ENCODE measurements at regions not wholly inside any gene's neighbourhood (a gene's known extent, or its start where the extent isn't known, plus 50 kb on each side); places are given as distances from the start of the nearest gene placed in this dataset.

GRCh38 chr11:131199015-131199280, 171.5 kb upstream of the NTM start:
- H2AFZ ChIP-seq: no peak overlapping the region
- TF ChIP-seq EZH2 (IDR thresholded peaks at IDR 0.05; ENCODE audit: borderline replicate concordance) (no peak), CTCF (IDR thresholded peaks at IDR 0.05; ENCODE audit: poor library complexity) (no peak), EZH2phosphoT487 (IDR thresholded peaks at IDR 0.05; ENCODE audit: low read depth, severe bottlenecking, unreplicated experiment) (no peak)
- no peak for DNase-seq (ENCODE audit: low spot score)
- H3K4me2 ChIP-seq: no peak overlapping the region
- no peaks in the 10 kb centered on the region for H3K79me2 ChIP-seq
- WGBS (ENCODE audit: low lambda C conversion rate, missing lambda C conversion rate): 98% methylated on average over 8 of the region's 8 CpGs
- H3K36me3 ChIP-seq (replicated peaks; ENCODE audit: insufficient read depth, low read depth): no peaks in the 10 kb centered on the region
- H4K20me1 ChIP-seq (ENCODE audit: insufficient read depth, poor library complexity, severe bottlenecking): no peaks in the 10 kb centered on the region
- no peaks in the 10 kb centered on the region for H3K9me3 ChIP-seq (ENCODE audit: low read depth)
- H3K27ac ChIP-seq: no peak overlapping the region
- H3K4me3 ChIP-seq: no peak overlapping the region
- peaks cover 3% of the 10 kb centered on the region for H3K4me1 ChIP-seq (ENCODE audit: insufficient read depth)
- no peaks in the 10 kb centered on the region for H3K27me3 ChIP-seq
- H3K9me2 ChIP-seq (replicated peaks; ENCODE audit: insufficient read depth): no peaks in the 10 kb centered on the region

GRCh38 chr11:131201674-131202073, 168.7 kb upstream of the NTM start:
- Histone ChIP-seq H3K9me3 (ENCODE audit: low read depth) (no peaks in the 10 kb centered on the region), H3K4me3 (no peak overlapping the region), H3K36me3 (replicated peaks; ENCODE audit: insufficient read depth, low read depth) (no peaks in the 10 kb centered on the region), H2AFZ (no peak overlapping the region), H3K79me2 (no peaks in the 10 kb centered on the region), H3K27me3 (no peaks in the 10 kb centered on the region), H3K4me1 (ENCODE audit: insufficient read depth) (no peaks in the 10 kb centered on the region), H4K20me1 (ENCODE audit: insufficient read depth, poor library complexity, severe bottlenecking) (no peaks in the 10 kb centered on the region), H3K9me2 (replicated peaks; ENCODE audit: insufficient read depth) (no peaks in the 10 kb centered on the region), H3K27ac (no peak overlapping the region), H3K4me2 (no peak overlapping the region)
- WGBS (ENCODE audit: low lambda C conversion rate, missing lambda C conversion rate): 94% methylated on average over 12 of the region's 12 CpGs
- DNase-seq (ENCODE audit: low spot score): no peak
- TF ChIP-seq EZH2 (IDR thresholded peaks at IDR 0.05; ENCODE audit: borderline replicate concordance) (no peak), EZH2phosphoT487 (IDR thresholded peaks at IDR 0.05; ENCODE audit: low read depth, severe bottlenecking, unreplicated experiment) (no peak), CTCF (IDR thresholded peaks at IDR 0.05; ENCODE audit: poor library complexity) (no peak)

- Histone ChIP-seq H3K27ac (no peak overlapping the region), H2AFZ (no peak overlapping the region), H3K79me2 (no peaks in the 10 kb centered on the region), H3K4me1 (ENCODE audit: insufficient read depth) (no peaks in the 10 kb centered on the region), H3K27me3 (no peaks in the 10 kb centered on the region), H4K20me1 (ENCODE audit: insufficient read depth, poor library complexity, severe bottlenecking) (no peaks in the 10 kb centered on the region), H3K4me3 (no peak overlapping the region), H3K4me2 (no peak overlapping the region), H3K9me3 (ENCODE audit: low read depth) (no peaks in the 10 kb centered on the region), H3K36me3 (replicated peaks; ENCODE audit: insufficient read depth, low read depth) (no peaks in the 10 kb centered on the region), H3K9me2 (replicated peaks; ENCODE audit: insufficient read depth) (no peaks in the 10 kb centered on the region)
- WGBS (ENCODE audit: low lambda C conversion rate, missing lambda C conversion rate): 41% methylated on average over 1 of the region's 1 CpG
- no peak for DNase-seq (ENCODE audit: low spot score)
- no peak for TF ChIP-seq EZH2phosphoT487 (IDR thresholded peaks at IDR 0.05; ENCODE audit: low read depth, severe bottlenecking, unreplicated experiment)
These were observed 167.4 kb upstream of the NTM start for GRCh38 chr11:131203040-131203439.

GRCh38 chr11:131204282-131204681, 166.1 kb upstream of the NTM start:
- Histone ChIP-seq H3K4me2 (no peak overlapping the region), H2AFZ (no peak overlapping the region), H3K27ac (no peak overlapping the region), H4K20me1 (ENCODE audit: insufficient read depth, poor library complexity, severe bottlenecking) (no peaks in the 10 kb centered on the region), H3K36me3 (replicated peaks; ENCODE audit: insufficient read depth, low read depth) (no peaks in the 10 kb centered on the region), H3K9me2 (replicated peaks; ENCODE audit: insufficient read depth) (no peaks in the 10 kb centered on the region), H3K79me2 (no peaks in the 10 kb centered on the region), H3K9me3 (ENCODE audit: low read depth) (no peaks in the 10 kb centered on the region), H3K4me3 (no peak overlapping the region), H3K27me3 (peaks cover 5% of the 10 kb centered on the region), H3K4me1 (ENCODE audit: insufficient read depth) (no peaks in the 10 kb centered on the region)
- 93% methylated on average over 10 of the region's 10 CpGs for WGBS (ENCODE audit: low lambda C conversion rate, missing lambda C conversion rate)
- TF ChIP-seq EZH2phosphoT487 (IDR thresholded peaks at IDR 0.05; ENCODE audit: low read depth, severe bottlenecking, unreplicated experiment) (no peak), EZH2 (IDR thresholded peaks at IDR 0.05; ENCODE audit: borderline replicate concordance) (no peak), CTCF (IDR thresholded peaks at IDR 0.05; ENCODE audit: poor library complexity) (no peak)
- DNase-seq (ENCODE audit: low spot score): no peak

Data from hepatocyte (in vitro differentiated cells).